Endodermal cell (in vitro differentiated cells): ENCODE measurements at regions not wholly inside any gene's neighbourhood (a gene's known extent, or its start where the extent isn't known, plus 50 kb on each side); places are given as distances from the start of the nearest gene placed in this dataset.

Experiments
- DNase-seq: peaks from one replicate; pipeline ENCODE4 v3.0.0-alpha.2; 2017
- H3K27ac ChIP-seq: 2 replicates; pipeline ENCODE4 v1.5.1; 2013; ENCODE audit warnings: mild to moderate bottlenecking, low read depth, low read length, moderate library complexity
- H3K27me3 ChIP-seq: 2 replicates; pipeline ENCODE4 v1.6.1; 2013; ENCODE audit warnings: mild to moderate bottlenecking, low read length, moderate library complexity; ENCODE audit not compliant: insufficient read depth, control insufficient read depth, poor library complexity, severe bottlenecking
- H3K36me3 ChIP-seq: 2 replicates; pipeline ENCODE4 v1.7.0; 2013; ENCODE audit warnings: mild to moderate bottlenecking, low read length, moderate library complexity; ENCODE audit not compliant: control insufficient read depth, insufficient read depth
- H3K4me1 ChIP-seq: one replicate; pipeline ENCODE4 v1.7.0; 2013; ENCODE audit warnings: low read length; ENCODE audit not compliant: control insufficient read depth, insufficient read depth
- H3K4me3 ChIP-seq: 2 replicates; pipeline ENCODE4 v1.5.1; 2013; ENCODE audit warnings: mild to moderate bottlenecking, low read length, moderate library complexity
- H3K9ac ChIP-seq: 2 replicates; pipeline ENCODE4 v1.6.1; 2013; ENCODE audit warnings: mild to moderate bottlenecking, low read length, moderate library complexity; ENCODE audit not compliant: poor library complexity, severe bottlenecking; ENCODE audit errors: extremely low read depth
- H3K9me3 ChIP-seq: 2 replicates; pipeline ENCODE4 v1.6.1; 2013; ENCODE audit warnings: mild to moderate bottlenecking, low read length, moderate library complexity; ENCODE audit not compliant: control insufficient read depth
- H3K27ac Mint-ChIP-seq: 2 replicates; pipeline ENCODE4 v1.8.0; 2020; ENCODE audit warnings: mixed read lengths
- H3K27me3 Mint-ChIP-seq: 2 replicates; pipeline ENCODE4 v1.8.0; 2021; ENCODE audit warnings: mild to moderate bottlenecking, mixed read lengths; ENCODE audit not compliant: insufficient read depth
- H3K36me3 Mint-ChIP-seq: 2 replicates; pipeline ENCODE4 v1.8.0; 2020; ENCODE audit warnings: low read depth, mixed read lengths
- H3K4me1 Mint-ChIP-seq: 2 replicates; pipeline ENCODE4 v1.8.0; 2020; ENCODE audit warnings: mixed read lengths
- H3K4me3 Mint-ChIP-seq: 2 replicates; pipeline ENCODE4 v1.8.0; 2020; ENCODE audit warnings: mild to moderate bottlenecking, moderate library complexity, mixed read lengths
- H3K9me3 Mint-ChIP-seq: 2 replicates; pipeline ENCODE4 v1.8.0; 2020; ENCODE audit warnings: mild to moderate bottlenecking, mixed read lengths
- CTCF ChIP-seq: fragments of 200-600 bp; sonication (generic); conservative IDR thresholded peaks from 2 replicates; pipeline ENCODE4 v1.5.0; 2021; ENCODE audit warnings: antibody characterized with exemption, mild to moderate bottlenecking
- WGBS, 2 experiments: methylation state at CpG; one replicate each; pipeline versions ENCODE4 v1.1.5 to v1.1.7; 2013; ENCODE audit warnings: missing lambda C conversion rate in 2 of 2, mixed read lengths in 1 of 2; ENCODE audit not compliant: insufficient coverage in 1 of 2, insufficient read length in 1 of 2; 5-methylcytosine and 5-hydroxymethylcytosine counted together

DNA sequence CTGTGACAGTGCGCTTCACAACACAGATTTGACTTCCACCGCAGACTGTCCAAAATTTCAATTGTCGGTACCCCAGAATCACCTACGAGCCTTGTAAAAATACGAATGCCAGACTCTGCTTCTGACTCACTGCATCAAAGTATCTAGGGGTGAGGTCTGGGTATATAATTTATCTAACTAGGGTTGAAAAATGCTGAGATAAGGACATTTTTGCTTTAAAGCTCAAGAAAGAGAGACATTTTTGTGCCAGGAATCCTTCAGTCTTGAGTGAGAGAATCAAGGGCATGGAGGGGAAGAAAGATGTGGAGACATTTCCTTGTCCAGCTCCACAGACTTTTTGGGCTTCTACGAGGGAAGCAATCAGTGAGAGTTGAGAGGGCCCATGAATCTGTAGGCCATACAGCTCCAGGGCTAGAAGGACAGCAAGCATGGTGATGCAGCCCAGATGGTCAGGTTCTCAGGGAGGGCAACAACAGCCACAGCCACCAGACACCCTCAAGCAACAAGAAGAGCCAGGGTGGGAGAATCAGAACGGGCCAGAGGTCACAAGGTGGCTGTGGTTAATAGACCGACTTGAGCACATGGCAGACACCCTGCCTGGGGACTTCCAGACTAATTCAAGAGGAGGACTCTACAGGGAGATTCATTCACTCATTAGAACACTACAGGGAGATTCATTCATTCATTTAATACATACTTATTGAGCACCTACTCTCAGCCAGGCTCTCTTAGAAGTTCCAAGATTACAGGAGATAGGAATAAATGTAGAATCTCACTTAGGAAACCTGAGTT, 211.1 kb upstream of the PRDM1 start:
- H3K4me3 ChIP-seq, result no peak overlapping the region
- no peaks in the 10 kb centered on the region for H3K9me3 ChIP-seq
- WGBS, 2 experiments, result 90 to 98% methylated on average over 5 to 8 of the region's 8 CpGs
- TF ChIP-seq CTCF, result no peak
- no peaks in the 10 kb centered on the region for H3K36me3 Mint-ChIP-seq
- H3K27ac ChIP-seq, result no peak overlapping the region
- no peak overlapping the region for H3K4me3 Mint-ChIP-seq
- no peak for DNase-seq
- H3K4me1 ChIP-seq, result peaks cover 2% of the 10 kb centered on the region
- no peak overlapping the region for H3K27ac Mint-ChIP-seq
- no peaks in the 10 kb centered on the region for H3K36me3 ChIP-seq
- H3K4me1 Mint-ChIP-seq, result peaks cover 38% of the 10 kb centered on the region
- H3K9me3 Mint-ChIP-seq, result no peaks in the 10 kb centered on the region
- no peaks in the 10 kb centered on the region for H3K27me3 ChIP-seq
- no peaks in the 10 kb centered on the region for H3K27me3 Mint-ChIP-seq
- no peak overlapping the region for H3K9ac ChIP-seq

DNA sequence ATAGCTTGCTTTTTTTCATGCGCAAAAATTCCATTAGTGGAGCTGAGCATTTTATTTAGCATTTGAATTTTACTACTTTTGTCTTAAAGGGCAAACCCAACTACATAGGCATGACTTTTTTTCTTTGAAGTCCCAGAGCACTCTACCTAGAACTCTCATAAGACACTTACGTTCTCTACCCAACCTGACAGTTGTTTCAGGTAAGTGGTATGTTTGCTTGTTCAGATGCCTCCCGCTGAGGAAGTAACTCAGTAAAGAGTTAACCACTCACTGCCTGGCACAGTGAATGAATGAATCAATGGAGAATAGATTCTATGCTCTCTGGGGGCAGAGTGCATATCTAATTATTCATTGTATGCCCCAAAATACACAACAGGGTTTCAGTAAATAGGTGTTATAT, 212.3 kb upstream of the PRDM1 start:
- Mint-ChIP-seq H3K4me1 (peaks cover 41% of the 10 kb centered on the region), H3K9me3 (no peaks in the 10 kb centered on the region), H3K27ac (no peak overlapping the region), H3K27me3 (no peaks in the 10 kb centered on the region), H3K36me3 (no peaks in the 10 kb centered on the region), H3K4me3 (no peak overlapping the region)
- H3K9me3 ChIP-seq, result no peaks in the 10 kb centered on the region
- H3K27me3 ChIP-seq, result no peaks in the 10 kb centered on the region
- H3K9ac ChIP-seq, result no peak overlapping the region
- no peak overlapping the region for H3K4me3 ChIP-seq
- no peak for DNase-seq
- H3K36me3 ChIP-seq, result no peaks in the 10 kb centered on the region
- H3K4me1 ChIP-seq, result peaks cover 2% of the 10 kb centered on the region
- 76 to 77% methylated on average over 2 to 3 of the region's 3 CpGs for WGBS, 2 experiments
- TF ChIP-seq CTCF, result no peak
- no peak overlapping the region for H3K27ac ChIP-seq

DNA sequence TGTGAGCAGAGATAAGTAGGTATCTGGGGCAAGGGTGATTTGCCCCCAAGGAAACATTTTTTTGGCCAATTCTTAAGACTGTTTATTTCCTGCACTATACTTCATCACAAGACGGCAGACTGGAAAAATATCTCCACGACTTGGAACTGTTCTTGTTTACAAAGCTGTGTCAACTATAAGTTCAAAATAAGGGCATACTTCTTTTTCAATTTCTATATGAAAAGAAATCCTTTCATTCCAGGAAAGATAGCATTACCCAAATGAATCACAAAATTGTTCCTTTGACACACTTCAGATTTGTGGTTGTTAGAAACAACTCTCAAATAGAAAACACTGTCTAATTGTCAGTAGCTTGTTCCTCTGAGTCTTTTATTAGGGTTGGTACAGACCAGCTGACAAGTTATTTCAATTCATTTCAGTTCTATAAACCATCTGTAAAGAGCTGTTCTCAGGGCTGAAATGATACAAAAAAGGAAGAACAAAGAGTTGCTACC, 212.9 kb upstream of the PRDM1 start:
- TF ChIP-seq CTCF, result no peak
- Histone ChIP-seq H3K36me3 (no peaks in the 10 kb centered on the region), H3K4me3 (no peak overlapping the region), H3K27me3 (no peaks in the 10 kb centered on the region), H3K4me1 (peaks cover 2% of the 10 kb centered on the region), H3K9ac (no peak overlapping the region), H3K27ac (no peak overlapping the region), H3K9me3 (no peaks in the 10 kb centered on the region)
- Mint-ChIP-seq H3K9me3 (no peaks in the 10 kb centered on the region), H3K36me3 (no peaks in the 10 kb centered on the region), H3K27me3 (no peaks in the 10 kb centered on the region), H3K27ac (no peak overlapping the region), H3K4me1 (peaks cover 38% of the 10 kb centered on the region), H3K4me3 (no peak overlapping the region)
- 80 to 96% methylated on average over 1 to 2 of the region's 2 CpGs for WGBS, 2 experiments
- DNase-seq, result no peak
